ENCODE measurements at regions not wholly inside any gene's neighbourhood (a gene's known extent, or its start where the extent isn't known, plus 50 kb on each side); places are given as distances from the start of the nearest gene placed in this dataset.
"Not testable (repeated sequence)": the region's sequence is repeated elsewhere in the genome, so short reads cannot be mapped to it uniquely, and the experiment has no call there.

- TF ChIP-seq ZNF274 (IDR thresholded peaks at IDR 0.05; ENCODE audit: low read depth, low read length) = no peak
- H3K4me3 ChIP-seq (ENCODE audit: low read length) = no peak overlapping the region
These were observed 199.5 kb upstream of the SFSWAP start for GRCh38 chr12:131511391-131511802.

GRCh38 chr12:131511803-131512561, 198.9 kb upstream of the SFSWAP start:
- no peak overlapping the region for H3K4me3 ChIP-seq (ENCODE audit: low read length)
- no peak for TF ChIP-seq ZNF274 (IDR thresholded peaks at IDR 0.05; ENCODE audit: low read depth, low read length)

GRCh38 chr12:131513606-131514005, 197.3 kb upstream of the SFSWAP start:
- H3K4me3 ChIP-seq (ENCODE audit: low read length) = no peak overlapping the region
- no peak for TF ChIP-seq ZNF274 (IDR thresholded peaks at IDR 0.05; ENCODE audit: low read depth, low read length)

- H3K4me3 ChIP-seq (ENCODE audit: low read length) = not testable (repeated sequence)
These were observed 190.3 kb upstream of the SFSWAP start for GRCh38 chr12:131520553-131520952.

- TF ChIP-seq ZNF274 (IDR thresholded peaks at IDR 0.05; ENCODE audit: low read depth, low read length) = no peak
- H3K4me3 ChIP-seq (ENCODE audit: low read length) = no peak overlapping the region
These were observed 189.6 kb upstream of the SFSWAP start for GRCh38 chr12:131521326-131521725.

- TF ChIP-seq ZNF274 (IDR thresholded peaks at IDR 0.05; ENCODE audit: low read depth, low read length) = no peak
- H3K4me3 ChIP-seq (ENCODE audit: low read length) = no peak overlapping the region
These were observed 184.9 kb upstream of the SFSWAP start for GRCh38 chr12:131525795-131526508.

GRCh38 chr12:131527092-131527491, 183.8 kb upstream of the SFSWAP start:
- TF ChIP-seq ZNF274 (IDR thresholded peaks at IDR 0.05; ENCODE audit: low read depth, low read length) = no peak
- H3K4me3 ChIP-seq (ENCODE audit: low read length) = no peak overlapping the region

GRCh38 chr12:131527736-131528135, 183.2 kb upstream of the SFSWAP start:
- no peak for TF ChIP-seq ZNF274 (IDR thresholded peaks at IDR 0.05; ENCODE audit: low read depth, low read length)
- H3K4me3 ChIP-seq (ENCODE audit: low read length) = no peak overlapping the region

GRCh38 chr12:131528144-131528543, 182.7 kb upstream of the SFSWAP start:
- TF ChIP-seq ZNF274 (IDR thresholded peaks at IDR 0.05; ENCODE audit: low read depth, low read length) = no peak
- no peak overlapping the region for H3K4me3 ChIP-seq (ENCODE audit: low read length)

GRCh38 chr12:131528667-131529066, 182.2 kb upstream of the SFSWAP start:
- no peak for TF ChIP-seq ZNF274 (IDR thresholded peaks at IDR 0.05; ENCODE audit: low read depth, low read length)
- H3K4me3 ChIP-seq (ENCODE audit: low read length) = no peak overlapping the region

GRCh38 chr12:131529196-131530040, 181.5 kb upstream of the SFSWAP start:
- no peak for TF ChIP-seq ZNF274 (IDR thresholded peaks at IDR 0.05; ENCODE audit: low read depth, low read length)

GRCh38 chr12:131530041-131530332, 180.9 kb upstream of the SFSWAP start:
- TF ChIP-seq ZNF274 (IDR thresholded peaks at IDR 0.05; ENCODE audit: low read depth, low read length) = no peak
- H3K4me3 ChIP-seq (ENCODE audit: low read length) = no peak overlapping the region

More at GRCh38 chr12:131529196-131530040, 181.5 kb upstream of the SFSWAP start:
- H3K4me3 ChIP-seq (ENCODE audit: low read length) = no peak overlapping the region

GRCh38 chr12:131530422-131530821, 180.5 kb upstream of the SFSWAP start:
- no peak overlapping the region for H3K4me3 ChIP-seq (ENCODE audit: low read length)
- TF ChIP-seq ZNF274 (IDR thresholded peaks at IDR 0.05; ENCODE audit: low read depth, low read length) = no peak

GRCh38 chr12:131533139-131533538, 177.8 kb upstream of the SFSWAP start:
- TF ChIP-seq ZNF274 (IDR thresholded peaks at IDR 0.05; ENCODE audit: low read depth, low read length) = no peak
- H3K4me3 ChIP-seq (ENCODE audit: low read length) = no peak overlapping the region

GRCh38 chr12:131535779-131536178, 175.1 kb upstream of the SFSWAP start:
- no peak for TF ChIP-seq ZNF274 (IDR thresholded peaks at IDR 0.05; ENCODE audit: low read depth, low read length)
- H3K4me3 ChIP-seq (ENCODE audit: low read length) = no peak overlapping the region

Data from GM08714 (cell line).